Panc1 (cell line): ENCODE measurements at regions not wholly inside any gene's neighbourhood (a gene's known extent, or its start where the extent isn't known, plus 50 kb on each side); places are given as distances from the start of the nearest gene placed in this dataset.

ENCODE experiments used
- ATAC-seq: fragments of 200-7000 bp; cut with Tn5 transposase; 2 replicates; pipeline ENCODE4 v1.9.1; 2020; ENCODE audit warnings: mild to moderate bottlenecking, moderate library complexity
- BruUV-seq: library from RNA; stranded (reverse); fragments of 400-500 nt; replicated peaks from 2 replicates; lab custom pipeline; 2021; lab: Mats Ljungman, UMichigan
- CTCF ChIA-PET: fragments of 300-600 bp; sonication (Branson Sonifier 250); formaldehyde crosslinking; loops from one replicate; lab custom pipeline; 2022; ENCODE audit warnings: antibody characterized with exemption; lab: Charles Lee
- POLR2A ChIA-PET: fragments of 300-600 bp; sonication (Branson Sonifier 250); formaldehyde crosslinking; loops from one replicate; lab custom pipeline; 2022; ENCODE audit warnings: antibody characterized with exemption; lab: Charles Lee
- DNase-seq: peaks from one replicate; pipeline ENCODE4 v3.0.0-alpha.2; 2010; ENCODE audit warnings: low read depth, low spot score
- H3K27ac ChIP-seq: 2 replicates; pipeline ENCODE4 v1.5.1; 2011; ENCODE audit warnings: mild to moderate bottlenecking, low read length, inconsistent platforms
- H3K27me3 ChIP-seq: fragments of 200-500 bp; sonication (Bioruptor generic); 2 replicates; pipeline ENCODE4 v1.6.0; 2014; ENCODE audit warnings: low read length, inconsistent platforms; ENCODE audit not compliant: control insufficient read depth, insufficient read depth
- H3K36me3 ChIP-seq: fragments of 200-500 bp; sonication (Bioruptor generic); 2 replicates; pipeline ENCODE4 v1.5.1; 2014; ENCODE audit warnings: inconsistent platforms, mild to moderate bottlenecking, low read length, moderate library complexity; ENCODE audit not compliant: control insufficient read depth, insufficient read depth
- H3K4me1 ChIP-seq: 2 replicates; pipeline ENCODE4 v1.5.1; 2011; ENCODE audit warnings: inconsistent platforms, mild to moderate bottlenecking, low read length, moderate library complexity; ENCODE audit not compliant: control insufficient read depth, insufficient read depth
- H3K4me3 ChIP-seq, 2 experiments: 2 replicates each; pipeline ENCODE4 v1.5.1; 2011 to 2012; ENCODE audit warnings: low read depth in 2 of 2, low read length in 2 of 2, mild to moderate bottlenecking in 2 of 2, inconsistent platforms in 1 of 2, moderate library complexity in 1 of 2
- H3K9me3 ChIP-seq: fragments of 200-500 bp; sonication (Bioruptor generic); 2 replicates; pipeline ENCODE4 v1.5.1; 2014; ENCODE audit warnings: low read depth, mild to moderate bottlenecking, inconsistent platforms, low read length, moderate library complexity; ENCODE audit not compliant: control insufficient read depth, insufficient read depth
- CTCF ChIP-seq: fragments of 450-650 bp; IDR thresholded peaks from 2 replicates; pipeline ENCODE4 v1.5.1; 2017; ENCODE audit warnings: mild to moderate bottlenecking
- POLR2AphosphoS5 ChIP-seq: IDR thresholded peaks from 2 replicates; pipeline ENCODE4 v1.6.1; 2012; ENCODE audit warnings: mild to moderate bottlenecking, low read depth, low read length, moderate library complexity
- REST ChIP-seq, 2 experiments: IDR thresholded peaks; 2 replicates each; pipeline ENCODE4 v1.6.1; 2011 to 2012; ENCODE audit warnings: low read depth in 2 of 2, control low read depth in 1 of 2, low read length in 1 of 2, mild to moderate bottlenecking in 1 of 2, moderate library complexity in 1 of 2; ENCODE audit not compliant: insufficient read depth in 1 of 2
- SIN3A ChIP-seq: IDR thresholded peaks from 2 replicates; pipeline ENCODE4 v1.6.1; 2012; ENCODE audit warnings: low read depth, mild to moderate bottlenecking, low read length, moderate library complexity, borderline replicate concordance; ENCODE audit not compliant: insufficient read depth
- TCF7L2 ChIP-seq: IDR thresholded peaks from 2 replicates; pipeline ENCODE4 v1.6.1; 2011; ENCODE audit warnings: mild to moderate bottlenecking, low read depth, low read length, inconsistent platforms
- in situ Hi-C: cut with HindIII; loops from 2 replicates; pipeline ENCODE4 v1.10.0; 2016; ENCODE audit warnings: low sequenced_read_pairs, low pct_unique_long_range_greater_than_20kb
- intact Hi-C: fragments of 100-400 bp; cut with micrococcal nuclease; formaldehyde crosslinking; loops from one replicate; pipeline ENCODE4 v1.10.0; 2022; ENCODE audit not compliant: unreplicated experiment

DNA sequence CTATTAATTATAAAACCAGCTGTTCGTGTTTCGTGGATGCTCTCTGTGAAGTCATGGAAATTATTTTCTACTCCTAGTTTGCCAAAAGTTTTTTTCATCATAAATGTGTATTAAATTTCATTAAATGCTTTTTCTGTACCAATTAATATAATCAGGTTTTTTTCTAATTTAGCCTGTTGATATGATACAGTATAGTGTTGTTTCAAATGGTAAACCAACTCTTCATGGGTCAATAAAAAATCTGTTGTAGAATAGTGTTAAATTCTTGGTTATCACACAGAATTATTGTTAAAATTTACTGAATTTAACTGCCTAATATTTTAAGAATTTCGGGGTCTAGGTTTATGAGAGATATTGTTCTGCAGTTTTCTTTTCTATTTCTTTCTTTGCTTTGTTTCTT lies 505.9 kb upstream of the MANEA start:
- TF ChIP-seq REST (IDR thresholded peaks at IDR 0.05; ENCODE audit: insufficient read depth in 1 of 2, low read depth in 2 of 2, low read length in 1 of 2) (no peak), TCF7L2 (no peak), CTCF (no peak)
- H3K27ac ChIP-seq = no peak overlapping the region
- BruUV-seq = no TSS peak
- H3K27me3 ChIP-seq = no peaks in the 10 kb centered on the region
- CTCF ChIA-PET = no interaction called here
- POLR2A ChIA-PET = no interaction called here
- in situ Hi-C loops = no loop called here
- intact Hi-C loops = no loop called here
- DNase-seq (no peak), ATAC-seq (no peak)
- no peaks in the 10 kb centered on the region for H3K4me1 ChIP-seq
- no peak overlapping the region for H3K4me3 ChIP-seq
- no peaks in the 10 kb centered on the region for H3K9me3 ChIP-seq
- no peaks in the 10 kb centered on the region for H3K36me3 ChIP-seq

GRCh38 chr6:95078457-95078856 lies 498.9 kb upstream of the MANEA start:
- Histone ChIP-seq H3K9me3 (no peaks in the 10 kb centered on the region), H3K27ac (no peak overlapping the region), H3K4me3 (no peak overlapping the region), H3K27me3 (no peaks in the 10 kb centered on the region), H3K4me1 (no peaks in the 10 kb centered on the region), H3K36me3 (no peaks in the 10 kb centered on the region)
- intact Hi-C loops = no loop called here
- in situ Hi-C loops = no loop called here
- ATAC-seq (no peak), DNase-seq (no peak)
- POLR2A ChIA-PET = no interaction called here
- BruUV-seq = no TSS peak
- CTCF ChIA-PET = no interaction called here
- TF ChIP-seq POLR2AphosphoS5 = no peak
- no peak for TF ChIP-seq SIN3A
- no peak for TF ChIP-seq TCF7L2
- no peak; the same call in 1 of the 2 replicates for TF ChIP-seq CTCF

DNA sequence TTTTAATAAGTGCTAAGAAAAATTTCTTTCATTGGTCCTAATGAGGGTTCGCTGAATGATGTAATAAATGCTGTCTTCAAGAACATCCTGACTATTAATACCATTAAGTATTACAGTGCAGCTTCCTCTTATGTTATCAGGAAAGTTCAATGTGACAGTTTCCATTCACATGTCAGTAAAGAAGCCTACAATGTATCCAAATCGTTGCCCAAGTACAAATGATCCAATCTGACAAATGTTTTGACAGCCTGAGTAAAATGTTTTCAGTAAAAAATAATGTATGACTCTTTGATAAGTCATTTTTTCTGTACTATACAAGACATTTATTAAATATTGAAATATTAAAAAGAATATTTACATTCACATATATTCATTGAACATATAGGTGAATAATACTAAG lies 496.1 kb upstream of the MANEA start:
- ChIA-PET POLR2A (no interaction called here), CTCF (no interaction called here)
- no peaks in the 10 kb centered on the region for H3K4me1 ChIP-seq
- no peak overlapping the region for H3K4me3 ChIP-seq
- H3K9me3 ChIP-seq = no peaks in the 10 kb centered on the region
- H3K27me3 ChIP-seq = no peaks in the 10 kb centered on the region
- no peaks in the 10 kb centered on the region for H3K36me3 ChIP-seq
- DNase-seq (no peak), ATAC-seq (no peak)
- intact Hi-C loops (no loop called here), in situ Hi-C loops (no loop called here)
- no TSS peak for BruUV-seq
- no peak for TF ChIP-seq POLR2AphosphoS5
- H3K27ac ChIP-seq = no peak overlapping the region
